Activated naive CD4-positive, alpha-beta T cell treated with anti-CD3 and anti-CD28 coated beads, Interleukin-2, amount 50 U/mL, for 16 hours (primary cell): ENCODE measurements at regions not wholly inside any gene's neighbourhood (a gene's known extent, or its start where the extent isn't known, plus 50 kb on each side); places are given as distances from the start of the nearest gene placed in this dataset.

Experiments used
- DNase-seq: peaks from one replicate; pipeline ENCODE4 v3.0.0-alpha.2; 2020

- DNase-seq = no peak
Observed at GRCh38 chr12:84596266-84596665, 316.3 kb downstream of the SLC6A15 start.

DNA sequence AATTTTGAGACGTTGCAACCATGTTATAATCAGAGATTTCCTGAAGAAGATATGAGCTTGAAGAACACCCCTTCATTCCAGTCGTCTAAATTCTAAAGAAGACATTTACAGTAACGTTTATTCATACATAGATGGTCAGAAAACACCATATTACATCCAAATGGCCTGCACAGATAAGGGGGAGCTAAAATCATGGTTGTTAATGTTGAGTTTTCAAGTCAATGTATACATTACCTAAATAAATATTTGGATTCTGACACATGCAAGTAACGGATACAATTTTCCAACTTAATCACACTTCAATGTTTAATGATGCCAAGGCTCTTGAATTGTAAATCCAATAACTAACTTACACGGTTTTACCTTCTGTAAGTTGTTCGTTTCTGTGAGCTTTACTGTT is 318.4 kb downstream of the SLC6A15 start:
- DNase-seq = no peak

- no peak for DNase-seq
Observed at GRCh38 chr12:84585776-84586395, 326.7 kb downstream of the SLC6A15 start.

DNA sequence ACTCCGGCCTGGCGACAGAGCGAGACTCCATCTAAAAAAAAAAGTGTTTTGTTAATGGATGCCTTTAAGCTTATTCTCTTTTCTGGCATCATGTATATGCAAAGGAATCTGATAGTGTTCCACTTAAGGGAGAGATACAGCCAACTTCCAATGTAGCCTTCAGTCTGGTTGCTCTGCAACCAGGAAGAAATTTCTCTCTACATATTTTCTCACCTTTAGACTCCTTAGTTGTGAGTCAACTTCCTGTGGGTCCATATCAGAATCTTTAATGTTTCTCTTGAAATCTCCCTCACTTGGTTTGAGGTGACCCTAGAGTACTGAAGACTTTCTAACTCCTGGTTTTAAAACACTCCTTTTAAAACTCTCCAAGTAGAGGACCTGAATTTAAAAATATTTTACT is 340.4 kb downstream of the SLC6A15 start:
- no peak for DNase-seq

GRCh38 chr12:84562331-84562730 is 350.3 kb downstream of the SLC6A15 start:
- no peak for DNase-seq

GRCh38 chr12:84561351-84561750 is 351.2 kb downstream of the SLC6A15 start:
- DNase-seq = no peak

- no peak for DNase-seq
Observed at GRCh38 chr12:84554199-84554723, 358.3 kb downstream of the SLC6A15 start.

- no peak for DNase-seq
Observed at GRCh38 chr12:84553331-84554117, 359.1 kb downstream of the SLC6A15 start.

GRCh38 chr12:84551373-84551772 is 361.2 kb downstream of the SLC6A15 start:
- no peak for DNase-seq

DNA sequence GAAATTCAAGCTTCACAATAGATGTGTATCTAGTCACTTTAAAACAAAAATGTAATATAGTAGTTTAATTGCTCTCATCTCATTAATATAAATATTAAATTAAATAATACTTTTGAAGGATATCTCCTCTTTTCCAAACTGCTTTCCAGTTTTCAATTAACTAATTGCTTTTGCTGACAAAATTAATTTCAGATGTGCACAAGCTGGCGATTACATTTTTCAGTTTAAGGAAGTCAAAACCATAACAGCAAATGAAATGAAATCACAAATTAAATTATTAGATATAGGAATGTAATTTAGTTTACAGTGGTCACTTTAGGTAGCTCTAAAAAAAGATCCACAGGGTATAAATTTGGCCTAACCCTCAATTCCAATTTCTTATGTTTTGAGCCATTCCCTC is 362.1 kb downstream of the SLC6A15 start:
- DNase-seq = no peak

- DNase-seq = no peak
Observed at GRCh38 chr12:84542289-84542688, 370.3 kb downstream of the SLC6A15 start.

DNA sequence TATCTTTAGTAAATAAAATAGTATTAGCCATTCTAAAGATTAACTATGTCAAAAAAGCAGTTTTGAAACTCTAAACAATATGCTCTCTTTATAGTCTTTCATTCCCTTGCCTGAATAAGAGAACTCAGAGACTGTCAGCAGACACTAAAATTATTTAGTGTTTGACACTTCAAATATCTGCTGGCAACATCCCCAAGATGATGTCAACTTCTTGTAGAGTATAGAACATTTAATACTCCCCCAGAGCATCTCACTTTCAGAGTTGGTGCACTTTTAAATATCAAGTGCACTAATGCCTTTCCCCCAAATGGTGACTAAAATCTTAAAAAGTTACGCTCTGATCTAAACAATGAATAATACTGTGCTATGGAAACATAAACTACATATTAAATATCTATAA is 374.9 kb downstream of the SLC6A15 start:
- no peak for DNase-seq

DNA sequence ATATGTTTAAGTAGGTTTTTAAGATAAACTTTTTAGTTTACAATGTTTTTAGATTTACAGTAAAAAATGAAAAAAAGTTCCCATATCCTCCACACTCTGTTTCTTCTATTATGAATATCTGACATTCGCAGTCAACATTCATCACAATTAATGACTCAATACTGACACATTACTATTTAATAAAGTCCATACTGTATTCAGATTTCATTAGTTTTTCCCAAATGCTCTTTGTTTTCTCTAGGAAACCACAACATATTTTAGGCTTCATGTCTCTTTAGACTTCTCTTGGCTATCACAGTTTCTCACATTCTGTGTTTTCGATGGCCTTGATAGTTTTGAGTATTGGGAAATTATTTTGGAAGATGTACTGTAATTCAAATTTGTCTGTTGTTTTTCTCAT is 399.8 kb downstream of the SLC6A15 start:
- no peak for DNase-seq

DNA sequence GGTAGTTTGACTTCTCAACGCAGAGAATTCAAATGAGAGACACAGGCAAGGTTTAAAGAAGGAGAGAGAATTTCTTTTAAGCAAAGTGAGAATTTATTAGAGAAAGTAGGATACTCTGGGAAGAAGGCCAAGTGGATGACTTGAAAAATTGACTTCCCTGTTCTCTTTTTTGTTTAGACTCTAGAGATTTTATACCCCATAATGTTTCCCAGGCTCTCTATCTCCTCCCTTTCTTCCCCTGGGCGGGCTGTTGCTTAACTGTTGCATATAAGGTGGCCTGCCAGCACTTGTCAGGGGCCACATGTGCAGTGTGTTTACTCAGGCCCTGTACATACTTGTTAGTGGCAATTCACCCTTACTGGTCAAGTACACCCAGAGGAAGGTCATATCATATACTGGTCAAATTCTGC is 403.7 kb downstream of the SLC6A15 start:
- no peak for DNase-seq

DNA sequence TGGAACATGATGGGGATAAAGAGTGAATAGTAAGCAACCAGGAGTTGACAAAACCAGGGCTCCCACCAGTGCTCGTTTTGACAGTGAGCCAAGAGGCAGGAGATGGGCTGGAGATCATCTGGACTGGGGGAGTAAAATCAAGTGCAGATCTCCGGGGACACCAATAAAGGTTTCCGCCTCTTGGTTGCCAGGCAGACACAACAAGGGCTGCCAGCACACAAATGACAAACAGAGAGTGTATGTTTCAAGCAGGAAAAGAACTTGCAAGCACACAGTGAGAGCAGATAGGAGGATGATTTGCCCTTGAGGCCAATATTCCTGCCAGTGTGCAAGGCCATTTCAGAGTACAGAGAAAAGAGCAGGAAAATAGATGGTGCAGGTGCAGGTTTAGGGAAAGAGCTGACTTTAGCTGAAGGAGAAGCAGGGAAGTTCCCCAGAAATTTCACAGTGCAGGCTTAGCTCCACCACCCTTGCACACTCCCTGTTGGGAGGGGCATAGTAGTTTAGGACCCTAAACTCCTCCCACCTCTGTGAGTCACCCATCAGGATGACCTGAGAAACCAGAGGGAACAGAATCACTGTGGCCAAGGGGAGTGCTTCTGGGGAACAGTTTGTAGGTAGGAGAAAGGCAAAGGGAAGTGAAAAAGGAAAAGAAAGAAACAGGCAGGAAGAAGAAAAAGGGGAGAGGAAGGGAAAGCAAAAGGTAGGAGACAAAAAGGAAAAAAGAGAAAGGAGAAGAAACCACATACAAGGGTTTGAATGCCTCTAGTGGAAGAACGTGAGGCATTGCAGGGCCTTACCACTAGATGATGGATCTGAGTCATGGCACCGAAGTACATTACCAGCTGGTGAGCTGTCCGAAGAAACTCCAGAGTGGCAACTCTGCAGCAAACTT is 404.4 kb downstream of the SLC6A15 start:
- DNase-seq = no peak

- no peak for DNase-seq
Observed at GRCh38 chr12:84506282-84506681, 406.3 kb downstream of the SLC6A15 start.

- DNase-seq = no peak
Observed at GRCh38 chr12:84502907-84503787, 409.5 kb downstream of the SLC6A15 start.

DNA sequence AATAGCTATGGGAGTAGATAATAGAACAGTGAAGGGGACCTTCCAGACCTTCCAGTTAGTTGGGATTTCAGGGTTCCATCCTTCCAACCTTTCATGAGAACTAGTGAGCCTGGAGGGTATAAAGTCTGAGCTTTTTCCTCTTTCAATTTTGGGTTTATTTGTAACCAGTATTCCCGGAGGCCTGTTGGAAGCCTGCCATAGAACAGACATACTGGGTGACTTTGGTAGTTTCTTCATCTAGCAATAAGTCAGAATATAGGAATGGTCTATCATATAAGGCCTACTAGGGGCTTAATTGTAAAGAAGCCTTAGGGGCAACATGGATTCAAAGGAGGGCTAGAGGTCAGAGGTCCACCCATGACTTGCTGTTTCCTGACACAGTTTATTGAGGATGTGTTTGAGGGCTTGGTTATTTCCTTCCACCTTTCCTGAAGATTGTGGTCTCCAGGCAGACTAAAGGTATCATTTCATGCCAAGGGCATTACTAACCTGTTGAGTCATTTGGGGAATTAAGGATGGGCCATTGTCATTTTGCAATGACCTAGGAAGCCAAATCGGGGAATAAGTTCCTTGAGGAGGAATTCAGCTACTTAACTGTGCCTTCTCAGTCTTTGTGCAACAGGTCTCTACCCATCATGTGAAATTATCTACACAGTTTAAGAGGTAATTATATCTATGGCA is 410.3 kb downstream of the SLC6A15 start:
- DNase-seq = no peak

DNA sequence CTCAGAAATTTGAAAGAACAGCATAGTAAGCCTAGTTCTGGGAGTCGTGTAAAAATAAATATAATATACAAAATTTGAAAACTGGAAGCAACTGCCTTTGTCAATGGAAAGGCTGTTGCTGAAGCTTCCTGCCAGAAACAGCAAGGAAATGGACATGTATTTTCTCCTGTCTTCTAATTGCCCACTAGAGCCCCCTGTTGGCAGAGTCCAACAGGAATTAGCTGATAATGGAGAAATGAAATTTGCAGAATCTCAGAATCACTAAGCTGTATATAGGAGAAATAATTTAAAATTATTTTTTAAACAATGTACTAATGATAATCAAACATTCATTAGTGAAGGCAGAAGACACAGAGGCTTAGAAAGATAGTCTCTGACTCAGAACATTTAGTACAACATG is 414.8 kb downstream of the SLC6A15 start:
- DNase-seq = no peak

- no peak for DNase-seq
Observed at GRCh38 chr12:84495711-84496110, 416.9 kb downstream of the SLC6A15 start.

DNA sequence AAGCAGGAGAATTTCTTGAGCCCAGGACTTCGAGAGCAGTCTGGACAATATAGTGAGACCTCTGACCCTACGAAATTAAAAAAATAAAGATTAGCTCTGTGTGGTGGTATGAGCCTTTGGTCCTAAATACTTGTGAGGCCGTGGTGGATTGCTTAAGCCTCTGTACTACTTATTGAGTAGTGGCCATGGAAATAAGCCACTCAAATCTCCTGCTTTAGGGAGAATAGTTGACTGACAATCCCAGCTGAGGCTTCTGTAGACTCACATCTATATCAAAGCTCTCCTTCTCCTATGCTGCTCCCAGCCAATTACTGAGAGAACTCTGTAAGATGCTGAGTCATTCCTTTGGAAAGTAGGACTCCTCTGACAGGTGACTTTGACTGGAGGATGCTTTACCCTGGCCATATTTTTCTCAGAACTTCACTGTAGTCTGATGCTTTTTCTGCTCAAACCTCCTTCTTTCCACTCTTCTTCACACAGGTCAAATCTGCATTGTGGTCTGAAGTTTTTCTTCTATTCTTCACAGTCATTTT is 420.2 kb downstream of the SLC6A15 start:
- DNase-seq = no peak
